Left renal cortex interstitium (tissue), 4 donors: ENCODE measurements at regions not wholly inside any gene's neighbourhood (a gene's known extent, or its start where the extent isn't known, plus 50 kb on each side); places are given as distances from the start of the nearest gene placed in this dataset.

Source experiments
- DNase-seq, 4 donors: peaks; one replicate each; pipeline ENCODE4 v3.0.0-alpha.2; 2013; ENCODE audit warnings: low read depth in 4 of 4, low spot score in 2 of 4, missing footprints in 1 of 4

- no peak for DNase-seq
Observed at GRCh38 chr12:116400636-116401372, 123.3 kb upstream of the MED13L start.

- no peak for DNase-seq
Observed at GRCh38 chr12:116401565-116401964, 124.1 kb upstream of the MED13L start.

GRCh38 chr12:116402163-116402939 is 124.9 kb upstream of the MED13L start:
- DNase-seq: no peak

GRCh38 chr12:116403546-116403945 is 126.1 kb upstream of the MED13L start:
- DNase-seq: no peak

GRCh38 chr12:116404247-116404646 is 126.8 kb upstream of the MED13L start:
- DNase-seq: no peak

GRCh38 chr12:116404913-116405611 is 127.6 kb upstream of the MED13L start:
- DNase-seq: no peak

- DNase-seq: no peak
Observed at GRCh38 chr12:116406529-116406928, 129.0 kb upstream of the MED13L start.

GRCh38 chr12:116408489-116409250 is 131.2 kb upstream of the MED13L start:
- DNase-seq: no peak

GRCh38 chr12:116411977-116412376 is 134.5 kb upstream of the MED13L start:
- DNase-seq: no peak

GRCh38 chr12:116414891-116415290 is 137.4 kb upstream of the MED13L start:
- DNase-seq: no peak

- DNase-seq: no peak
Observed at GRCh38 chr12:116415408-116416108, 138.1 kb upstream of the MED13L start.

GRCh38 chr12:116416166-116416565 is 138.7 kb upstream of the MED13L start:
- no peak for DNase-seq

- DNase-seq: no peak
Observed at GRCh38 chr12:116418551-116418950, 140.6 kb upstream of the MAP1LC3B2 start.

- DNase-seq: no peak
Observed at GRCh38 chr12:116420227-116420880, 138.8 kb upstream of the MAP1LC3B2 start.

GRCh38 chr12:116421785-116422538 is 137.2 kb upstream of the MAP1LC3B2 start:
- no peak for DNase-seq

- DNase-seq: no peak
Observed at GRCh38 chr12:116423094-116423493, 136.1 kb upstream of the MAP1LC3B2 start.

- no peak for DNase-seq
Observed at GRCh38 chr12:116425256-116426193, 133.7 kb upstream of the MAP1LC3B2 start.
